ENCODE measurements at regions not wholly inside any gene's neighbourhood (a gene's known extent, or its start where the extent isn't known, plus 50 kb on each side); places are given as distances from the start of the nearest gene placed in this dataset.

DNA sequence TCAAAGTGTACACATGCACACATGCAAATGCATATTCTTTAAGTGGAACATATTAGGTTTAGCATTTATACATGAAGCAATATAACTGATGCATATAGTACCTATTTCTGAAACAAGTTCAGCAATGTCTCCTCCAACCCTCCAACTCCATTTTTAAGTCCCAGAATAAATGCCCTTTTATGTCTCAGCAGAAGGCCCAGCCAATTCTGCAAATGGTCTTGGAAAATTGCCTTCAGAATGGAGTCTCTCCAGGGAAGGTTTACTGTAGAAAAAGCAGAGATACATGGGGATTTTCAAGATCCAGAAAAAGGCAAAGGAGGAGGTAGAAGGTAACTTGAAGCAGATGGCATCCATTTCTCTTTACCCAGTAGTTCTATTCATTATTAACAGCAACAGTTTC lies 633.3 kb downstream of the MAFB start:
- Histone ChIP-seq H3K27me3 (no peaks in the 10 kb centered on the region), H3K4me1 (ENCODE audit: control insufficient read depth in 1 of 2, insufficient read depth in 1 of 2, low read depth in 1 of 2, low read length in 1 of 2) (no peaks in the 10 kb centered on the region), H3K4me3 (ENCODE audit: low read depth in 1 of 2, low read length in 1 of 2) (no peak overlapping the region), H3K36me3 (no peaks in the 10 kb centered on the region), H3K27ac (no peak overlapping the region), H3K9me3 (no peaks in the 10 kb centered on the region)
- TF ChIP-seq, protein P1, sequence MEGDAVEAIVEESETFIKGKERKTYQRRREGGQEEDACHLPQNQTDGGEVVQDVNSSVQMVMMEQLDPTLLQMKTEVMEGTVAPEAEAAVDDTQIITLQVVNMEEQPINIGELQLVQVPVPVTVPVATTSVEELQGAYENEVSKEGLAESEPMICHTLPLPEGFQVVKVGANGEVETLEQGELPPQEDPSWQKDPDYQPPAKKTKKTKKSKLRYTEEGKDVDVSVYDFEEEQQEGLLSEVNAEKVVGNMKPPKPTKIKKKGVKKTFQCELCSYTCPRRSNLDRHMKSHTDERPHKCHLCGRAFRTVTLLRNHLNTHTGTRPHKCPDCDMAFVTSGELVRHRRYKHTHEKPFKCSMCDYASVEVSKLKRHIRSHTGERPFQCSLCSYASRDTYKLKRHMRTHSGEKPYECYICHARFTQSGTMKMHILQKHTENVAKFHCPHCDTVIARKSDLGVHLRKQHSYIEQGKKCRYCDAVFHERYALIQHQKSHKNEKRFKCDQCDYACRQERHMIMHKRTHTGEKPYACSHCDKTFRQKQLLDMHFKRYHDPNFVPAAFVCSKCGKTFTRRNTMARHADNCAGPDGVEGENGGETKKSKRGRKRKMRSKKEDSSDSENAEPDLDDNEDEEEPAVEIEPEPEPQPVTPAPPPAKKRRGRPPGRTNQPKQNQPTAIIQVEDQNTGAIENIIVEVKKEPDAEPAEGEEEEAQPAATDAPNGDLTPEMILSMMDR (IDR thresholded peaks at IDR 0.05): no peak

DNA sequence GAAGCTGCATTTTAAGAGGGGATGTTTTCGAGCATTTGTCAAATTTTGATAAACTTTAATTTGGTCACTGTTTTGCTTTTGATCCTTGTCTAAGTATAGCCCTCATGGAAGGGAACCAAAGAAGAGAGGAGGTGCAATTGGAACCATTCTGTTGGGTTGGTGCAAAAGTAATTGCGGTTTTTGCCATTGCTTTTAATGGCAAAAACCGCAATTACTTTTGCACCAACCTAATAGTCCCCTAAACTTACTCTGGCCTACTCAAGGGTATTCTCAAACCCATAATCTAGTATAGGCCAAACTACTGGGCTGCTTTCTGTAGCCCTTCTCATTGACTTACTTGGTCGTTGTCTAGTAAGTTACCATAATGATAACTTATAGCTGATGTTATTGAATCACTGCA lies 634.7 kb downstream of the MAFB start:
- no peaks in the 10 kb centered on the region for H3K36me3 ChIP-seq
- no peak overlapping the region for H3K27ac ChIP-seq
- H3K27me3 ChIP-seq: no peaks in the 10 kb centered on the region
- H3K4me1 ChIP-seq (ENCODE audit: control insufficient read depth in 1 of 2, insufficient read depth in 1 of 2, low read depth in 1 of 2, low read length in 1 of 2): no peaks in the 10 kb centered on the region
- no peak overlapping the region for H3K4me3 ChIP-seq (ENCODE audit: low read depth in 1 of 2, low read length in 1 of 2)
- TF ChIP-seq, protein P1 (IDR thresholded peaks at IDR 0.05): no peak
- no peaks in the 10 kb centered on the region for H3K9me3 ChIP-seq

DNA sequence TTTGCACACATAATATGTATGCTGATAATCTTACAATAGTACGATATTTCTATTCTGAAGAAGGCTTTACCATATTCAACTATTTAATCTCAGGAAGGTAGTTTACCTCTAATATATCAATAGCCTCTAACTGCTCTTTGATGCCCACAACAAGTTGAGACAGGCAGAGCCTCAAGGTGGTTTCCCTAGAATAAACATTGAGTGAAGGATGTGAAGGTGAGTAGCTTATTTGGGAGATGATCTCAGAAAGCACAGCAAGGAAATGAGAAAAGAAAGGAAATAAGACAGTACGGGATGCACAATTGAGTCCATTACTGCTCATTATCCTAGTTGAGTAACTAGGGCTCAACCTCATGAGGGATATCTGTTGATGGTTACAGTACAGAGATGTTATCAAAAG lies 638.4 kb downstream of the MAFB start:
- Histone ChIP-seq H3K9me3 (no peaks in the 10 kb centered on the region), H3K27me3 (no peaks in the 10 kb centered on the region), H3K27ac (no peak overlapping the region), H3K4me1 (ENCODE audit: control insufficient read depth in 1 of 2, insufficient read depth in 1 of 2, low read depth in 1 of 2, low read length in 1 of 2) (no peaks in the 10 kb centered on the region), H3K4me3 (ENCODE audit: low read depth in 1 of 2, low read length in 1 of 2) (no peak overlapping the region), H3K36me3 (no peaks in the 10 kb centered on the region)
- TF ChIP-seq, protein P1 (IDR thresholded peaks at IDR 0.05): no peak

DNA sequence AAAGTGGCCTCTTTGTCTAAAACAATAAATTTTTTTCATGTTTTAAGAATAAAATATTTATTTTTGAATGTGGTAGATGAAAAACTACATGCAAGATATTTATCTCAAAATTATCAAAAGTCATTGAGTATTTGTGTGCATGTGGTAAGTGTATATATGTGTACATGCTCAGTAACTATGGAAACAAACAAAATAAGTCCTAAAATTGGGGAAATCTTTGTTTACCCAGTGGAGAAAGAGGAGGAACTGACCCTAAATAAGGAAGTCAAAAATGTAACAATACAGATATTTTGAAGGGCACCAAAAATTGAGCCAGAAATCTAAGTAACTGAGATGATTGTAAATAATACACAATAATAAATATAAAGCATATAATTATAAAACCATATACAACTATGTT lies 639.2 kb downstream of the MAFB start:
- H3K4me1 ChIP-seq (ENCODE audit: control insufficient read depth in 1 of 2, insufficient read depth in 1 of 2, low read depth in 1 of 2, low read length in 1 of 2): no peaks in the 10 kb centered on the region
- no peaks in the 10 kb centered on the region for H3K36me3 ChIP-seq
- no peaks in the 10 kb centered on the region for H3K27me3 ChIP-seq
- H3K27ac ChIP-seq: no peak overlapping the region
- TF ChIP-seq, protein P1 (IDR thresholded peaks at IDR 0.05): no peak
- H3K4me3 ChIP-seq (ENCODE audit: low read depth in 1 of 2, low read length in 1 of 2): no peak overlapping the region
- no peaks in the 10 kb centered on the region for H3K9me3 ChIP-seq

DNA sequence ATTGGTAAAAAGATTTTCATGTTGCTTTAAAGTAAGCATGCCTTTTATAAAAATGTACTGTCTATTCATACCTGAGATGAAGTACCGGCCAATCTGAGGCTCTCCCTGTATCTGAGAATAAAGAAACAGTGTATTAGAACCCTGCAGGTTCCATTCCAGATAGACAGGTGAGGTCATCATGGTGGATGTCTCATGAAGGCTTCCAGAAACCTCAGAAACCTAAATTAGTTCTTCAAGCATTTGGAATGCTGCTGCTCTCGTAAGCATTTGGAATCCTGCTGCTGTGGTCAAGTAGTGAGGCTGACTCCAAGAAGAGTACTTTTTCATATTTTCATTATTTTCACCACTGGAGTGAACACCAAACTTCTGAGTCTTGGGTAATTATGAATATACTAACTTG lies 642.3 kb downstream of the MAFB start:
- TF ChIP-seq, protein P1 (IDR thresholded peaks at IDR 0.05): no peak

DNA sequence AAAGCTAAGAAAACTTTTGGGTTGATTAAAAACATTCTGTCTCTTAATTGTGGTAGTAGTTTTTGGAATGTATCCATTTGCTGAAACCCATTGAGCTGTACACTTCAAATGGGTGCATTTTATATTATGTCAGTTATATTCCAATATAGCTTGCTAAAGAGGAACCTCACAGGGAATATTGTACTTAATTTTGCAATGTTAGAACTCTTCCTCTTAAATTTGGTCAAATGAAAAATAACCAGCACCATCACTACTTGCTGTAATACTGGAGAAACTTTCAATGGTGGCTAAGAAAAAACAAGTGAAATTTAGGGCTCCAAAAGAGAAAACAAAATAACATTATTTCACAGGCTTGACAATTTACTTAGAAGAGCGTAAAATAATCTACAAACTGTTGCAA lies 651.5 kb downstream of the MAFB start:
- Histone ChIP-seq H3K4me1 (ENCODE audit: control insufficient read depth in 1 of 2, insufficient read depth in 1 of 2, low read depth in 1 of 2, low read length in 1 of 2) (no peaks in the 10 kb centered on the region), H3K9me3 (no peaks in the 10 kb centered on the region), H3K27ac (no peak overlapping the region), H3K4me3 (ENCODE audit: low read depth in 1 of 2, low read length in 1 of 2) (no peak overlapping the region), H3K36me3 (no peaks in the 10 kb centered on the region), H3K27me3 (no peaks in the 10 kb centered on the region)
- TF ChIP-seq, protein P1 (IDR thresholded peaks at IDR 0.05): no peak

More for the DNA sequence above, 642.3 kb downstream of the MAFB start:
- Histone ChIP-seq H3K9me3 (no peaks in the 10 kb centered on the region), H3K27me3 (no peaks in the 10 kb centered on the region), H3K27ac (no peak overlapping the region), H3K36me3 (no peaks in the 10 kb centered on the region), H3K4me1 (ENCODE audit: control insufficient read depth in 1 of 2, insufficient read depth in 1 of 2, low read depth in 1 of 2, low read length in 1 of 2) (no peaks in the 10 kb centered on the region), H3K4me3 (ENCODE audit: low read depth in 1 of 2, low read length in 1 of 2) (no peak overlapping the region)

Data from neutrophil (primary cell).